MM.1S (cell line): ENCODE measurements at regions not wholly inside any gene's neighbourhood (a gene's known extent, or its start where the extent isn't known, plus 50 kb on each side); places are given as distances from the start of the nearest gene placed in this dataset.

Source experiments
- EZH2 ChIP-seq: fragments of 300-600 bp; sonication (generic); optimal IDR thresholded peaks from 2 replicates; pipeline ENCODE3; 2017; ENCODE audit warnings: low read depth, mild to moderate bottlenecking, antibody characterized with exemption, low read length, mixed read lengths
- TF ChIP-seq, protein P1 (sequence below): fragments of 300-600 bp; sonication (generic); IDR thresholded peaks from 2 replicates; pipeline ENCODE4 v1.5.1; 2016; ENCODE audit warnings: antibody characterized with exemption, low read length, mixed read lengths

GRCh38 chr6:85864453-85865401 is 222.0 kb upstream of the SYNCRIP start:
- TF ChIP-seq EZH2: no peak
- TF ChIP-seq, protein P1, sequence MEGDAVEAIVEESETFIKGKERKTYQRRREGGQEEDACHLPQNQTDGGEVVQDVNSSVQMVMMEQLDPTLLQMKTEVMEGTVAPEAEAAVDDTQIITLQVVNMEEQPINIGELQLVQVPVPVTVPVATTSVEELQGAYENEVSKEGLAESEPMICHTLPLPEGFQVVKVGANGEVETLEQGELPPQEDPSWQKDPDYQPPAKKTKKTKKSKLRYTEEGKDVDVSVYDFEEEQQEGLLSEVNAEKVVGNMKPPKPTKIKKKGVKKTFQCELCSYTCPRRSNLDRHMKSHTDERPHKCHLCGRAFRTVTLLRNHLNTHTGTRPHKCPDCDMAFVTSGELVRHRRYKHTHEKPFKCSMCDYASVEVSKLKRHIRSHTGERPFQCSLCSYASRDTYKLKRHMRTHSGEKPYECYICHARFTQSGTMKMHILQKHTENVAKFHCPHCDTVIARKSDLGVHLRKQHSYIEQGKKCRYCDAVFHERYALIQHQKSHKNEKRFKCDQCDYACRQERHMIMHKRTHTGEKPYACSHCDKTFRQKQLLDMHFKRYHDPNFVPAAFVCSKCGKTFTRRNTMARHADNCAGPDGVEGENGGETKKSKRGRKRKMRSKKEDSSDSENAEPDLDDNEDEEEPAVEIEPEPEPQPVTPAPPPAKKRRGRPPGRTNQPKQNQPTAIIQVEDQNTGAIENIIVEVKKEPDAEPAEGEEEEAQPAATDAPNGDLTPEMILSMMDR: no peak
